ENCODE measurements at regions not wholly inside any gene's neighbourhood (a gene's known extent, or its start where the extent isn't known, plus 50 kb on each side); places are given as distances from the start of the nearest gene placed in this dataset.

DNA sequence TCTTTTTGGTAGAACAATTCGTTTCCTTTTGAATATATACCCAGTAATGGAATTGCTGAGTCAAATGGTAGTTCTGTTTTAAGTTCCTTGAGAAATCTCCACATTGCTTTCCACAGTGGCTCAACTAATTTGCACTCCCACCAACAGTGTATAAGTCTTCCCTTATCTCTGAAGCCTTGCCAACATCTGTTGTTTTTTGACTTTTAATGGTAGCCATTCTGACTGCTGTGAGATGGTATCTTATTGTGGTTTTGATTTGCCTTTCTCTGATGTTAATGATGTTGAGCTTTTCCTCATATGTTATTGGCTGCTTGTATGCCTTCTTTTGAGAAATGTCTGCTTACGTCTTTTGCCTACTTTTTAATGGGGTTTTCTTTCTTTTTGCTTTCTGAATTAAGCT, 270.6 kb upstream of the MEIS2 start:
- in situ Hi-C loops (cut with HindIII; ENCODE audit: low sequenced_read_pairs) = no loop called here
- DNase-seq (ENCODE audit: low read depth, low spot score) = no peak
- no peak overlapping the region for H3K4me3 ChIP-seq (ENCODE audit: low read depth, low read length)
- TF ChIP-seq, protein P1, sequence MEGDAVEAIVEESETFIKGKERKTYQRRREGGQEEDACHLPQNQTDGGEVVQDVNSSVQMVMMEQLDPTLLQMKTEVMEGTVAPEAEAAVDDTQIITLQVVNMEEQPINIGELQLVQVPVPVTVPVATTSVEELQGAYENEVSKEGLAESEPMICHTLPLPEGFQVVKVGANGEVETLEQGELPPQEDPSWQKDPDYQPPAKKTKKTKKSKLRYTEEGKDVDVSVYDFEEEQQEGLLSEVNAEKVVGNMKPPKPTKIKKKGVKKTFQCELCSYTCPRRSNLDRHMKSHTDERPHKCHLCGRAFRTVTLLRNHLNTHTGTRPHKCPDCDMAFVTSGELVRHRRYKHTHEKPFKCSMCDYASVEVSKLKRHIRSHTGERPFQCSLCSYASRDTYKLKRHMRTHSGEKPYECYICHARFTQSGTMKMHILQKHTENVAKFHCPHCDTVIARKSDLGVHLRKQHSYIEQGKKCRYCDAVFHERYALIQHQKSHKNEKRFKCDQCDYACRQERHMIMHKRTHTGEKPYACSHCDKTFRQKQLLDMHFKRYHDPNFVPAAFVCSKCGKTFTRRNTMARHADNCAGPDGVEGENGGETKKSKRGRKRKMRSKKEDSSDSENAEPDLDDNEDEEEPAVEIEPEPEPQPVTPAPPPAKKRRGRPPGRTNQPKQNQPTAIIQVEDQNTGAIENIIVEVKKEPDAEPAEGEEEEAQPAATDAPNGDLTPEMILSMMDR (IDR thresholded peaks at IDR 0.05; ENCODE audit: low read depth, low read length) = no peak

DNA sequence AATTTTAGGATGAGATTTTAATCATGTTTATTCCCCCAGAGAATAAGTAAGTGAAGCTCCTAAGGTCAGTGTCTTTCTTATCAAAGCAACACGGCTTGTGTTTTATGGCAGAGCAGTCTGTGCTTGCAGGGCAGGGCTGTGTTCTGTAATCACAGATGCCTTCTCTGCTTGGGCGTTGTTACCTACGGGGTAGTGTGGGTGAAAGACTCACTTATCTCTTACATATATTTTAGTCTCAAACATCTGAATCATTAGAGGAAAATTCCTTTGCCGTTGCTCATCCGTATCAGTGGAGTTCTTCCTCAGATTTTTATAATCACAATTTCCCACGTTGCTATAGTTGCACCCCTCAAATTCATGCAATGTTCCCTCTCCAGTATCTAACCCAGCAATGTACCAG, 271.7 kb upstream of the MEIS2 start:
- in situ Hi-C loops (cut with HindIII; ENCODE audit: low sequenced_read_pairs) = no loop called here
- TF ChIP-seq, protein P1 (IDR thresholded peaks at IDR 0.05; ENCODE audit: low read depth, low read length) = no peak
- DNase-seq (ENCODE audit: low read depth, low spot score) = no peak
- H3K4me3 ChIP-seq (ENCODE audit: low read depth, low read length) = no peak overlapping the region

DNA sequence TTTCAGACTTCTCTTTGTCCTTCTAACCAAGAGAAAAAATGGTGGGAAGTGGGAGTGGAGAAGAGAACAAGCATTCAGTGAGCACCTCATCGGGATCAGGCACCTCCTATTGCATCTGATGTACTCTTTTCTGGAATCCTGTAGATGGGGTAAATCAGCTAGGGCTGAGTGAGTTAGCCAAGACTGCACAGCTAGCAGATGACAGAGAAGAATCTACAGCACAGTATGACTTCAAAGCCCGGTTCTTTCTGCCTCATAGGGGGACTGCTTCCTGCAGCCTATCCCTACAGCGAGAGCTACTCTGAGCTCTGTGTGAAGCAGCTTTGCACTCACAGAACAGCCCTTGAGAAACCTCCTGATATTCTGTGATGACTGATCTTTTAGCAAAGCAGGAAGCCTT, 275.2 kb upstream of the MEIS2 start:
- no peak for DNase-seq (ENCODE audit: low read depth, low spot score)
- in situ Hi-C loops (cut with HindIII; ENCODE audit: low sequenced_read_pairs) = no loop called here
- no peak overlapping the region for H3K4me3 ChIP-seq (ENCODE audit: low read depth, low read length)
- TF ChIP-seq, protein P1 (IDR thresholded peaks at IDR 0.05; ENCODE audit: low read depth, low read length) = no peak

DNA sequence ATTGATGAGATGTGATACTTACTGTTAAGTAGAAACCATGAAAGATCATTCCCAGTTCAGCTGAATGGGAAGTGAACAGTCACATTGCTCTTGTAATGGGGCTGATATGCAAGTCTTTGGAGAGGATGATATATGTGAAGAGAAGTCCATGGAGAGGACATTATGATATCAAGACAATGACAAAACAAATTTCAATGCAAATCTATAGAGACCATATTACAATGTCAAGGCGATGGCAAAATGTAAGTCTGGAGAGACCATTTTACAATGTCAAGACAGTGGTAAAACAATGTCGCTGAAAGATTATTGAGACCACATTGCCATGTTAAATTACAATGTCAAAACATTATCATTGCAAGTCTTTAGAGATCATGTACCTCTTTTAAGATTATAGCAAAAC, 277.1 kb upstream of the MEIS2 start:
- no peak for DNase-seq (ENCODE audit: low read depth, low spot score)
- in situ Hi-C loops (cut with HindIII; ENCODE audit: low sequenced_read_pairs) = no loop called here
- TF ChIP-seq, protein P1 (IDR thresholded peaks at IDR 0.05; ENCODE audit: low read depth, low read length) = no peak
- no peak overlapping the region for H3K4me3 ChIP-seq (ENCODE audit: low read depth, low read length)

GRCh38 chr15:37394402-37395099, 294.2 kb upstream of the MEIS2 start:
- in situ Hi-C loops (cut with HindIII; ENCODE audit: low sequenced_read_pairs) = no loop called here
- TF ChIP-seq, protein P1 (IDR thresholded peaks at IDR 0.05; ENCODE audit: low read depth, low read length) = no peak
- no peak for DNase-seq (ENCODE audit: low read depth, low spot score)
- H3K4me3 ChIP-seq (ENCODE audit: low read depth, low read length) = no peak overlapping the region

DNA sequence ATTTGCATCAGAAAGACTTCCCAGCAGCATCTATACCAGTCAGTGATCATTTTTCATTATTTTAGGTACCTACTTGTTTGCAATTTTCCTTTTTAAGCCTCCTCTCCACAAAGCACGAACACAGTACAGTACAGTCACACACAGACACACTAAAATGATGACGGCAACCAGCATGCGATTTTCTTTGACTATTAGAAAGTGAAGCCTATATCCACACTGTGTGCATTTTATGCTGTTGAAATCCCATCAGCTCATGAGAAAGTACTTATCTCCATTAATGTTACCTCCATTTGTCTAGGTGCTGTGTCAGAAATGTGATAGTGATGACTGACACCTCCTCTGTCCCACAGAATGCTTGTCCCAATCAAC, 294.7 kb upstream of the MEIS2 start:
- in situ Hi-C loops (cut with HindIII; ENCODE audit: low sequenced_read_pairs) = no loop called here
- H3K4me3 ChIP-seq (ENCODE audit: low read depth, low read length) = no peak overlapping the region
- TF ChIP-seq, protein P1 (IDR thresholded peaks at IDR 0.05; ENCODE audit: low read depth, low read length) = no peak
- no peak for DNase-seq (ENCODE audit: low read depth, low spot score)

Data from astrocyte of the spinal cord (primary cell).